ENCODE measurements at regions not wholly inside any gene's neighbourhood (a gene's known extent, or its start where the extent isn't known, plus 50 kb on each side); places are given as distances from the start of the nearest gene placed in this dataset.

GRCh38 chr11:103619480-103619879 is 417.0 kb upstream of the DDI1 start:
- no peak for DNase-seq (ENCODE audit: extremely low spot score, unreplicated experiment)
- Mint-ChIP-seq H3K36me3 (ENCODE audit: unreplicated experiment) (peaks cover under 1% of the 10 kb centered on the region), H3K27me3 (ENCODE audit: unreplicated experiment) (no peaks in the 10 kb centered on the region), H3K9me3 (ENCODE audit: unreplicated experiment) (peaks cover under 1% of the 10 kb centered on the region), H3K4me1 (ENCODE audit: unreplicated experiment) (peaks cover 8% of the 10 kb centered on the region), H3K4me3 (ENCODE audit: unreplicated experiment) (no peak overlapping the region), H3K27ac (ENCODE audit: unreplicated experiment) (no peak overlapping the region)
- TF ChIP-seq CTCF (IDR thresholded peaks at IDR 0.05): peak; percentile 22

- Mint-ChIP-seq H3K27ac (ENCODE audit: unreplicated experiment) (no peak overlapping the region), H3K27me3 (ENCODE audit: unreplicated experiment) (no peaks in the 10 kb centered on the region), H3K36me3 (ENCODE audit: unreplicated experiment) (no peaks in the 10 kb centered on the region), H3K9me3 (ENCODE audit: unreplicated experiment) (no peaks in the 10 kb centered on the region), H3K4me1 (ENCODE audit: unreplicated experiment) (peaks cover 11% of the 10 kb centered on the region), H3K4me3 (ENCODE audit: unreplicated experiment) (no peak overlapping the region)
- TF ChIP-seq CTCF (IDR thresholded peaks at IDR 0.05): no peak
- no peak for DNase-seq (ENCODE audit: extremely low spot score, unreplicated experiment)
These were observed 416.5 kb upstream of the DDI1 start for GRCh38 chr11:103619938-103620337.

- no peak overlapping the region for H3K27ac Mint-ChIP-seq (ENCODE audit: unreplicated experiment)
These were observed 414.1 kb upstream of the DDI1 start for GRCh38 chr11:103622296-103622695.

GRCh38 chr11:103623933-103624332 is 412.5 kb upstream of the DDI1 start:
- H3K4me3 Mint-ChIP-seq (ENCODE audit: unreplicated experiment): no peak overlapping the region
- H3K4me1 Mint-ChIP-seq (ENCODE audit: unreplicated experiment): peaks cover 24% of the 10 kb centered on the region
- no peaks in the 10 kb centered on the region for H3K36me3 Mint-ChIP-seq (ENCODE audit: unreplicated experiment)
- no peaks in the 10 kb centered on the region for H3K27me3 Mint-ChIP-seq (ENCODE audit: unreplicated experiment)
- no peak for TF ChIP-seq CTCF (IDR thresholded peaks at IDR 0.05)
- DNase-seq (ENCODE audit: extremely low spot score, unreplicated experiment): no peak
- H3K9me3 Mint-ChIP-seq (ENCODE audit: unreplicated experiment): no peaks in the 10 kb centered on the region
- no peak overlapping the region for H3K27ac Mint-ChIP-seq (ENCODE audit: unreplicated experiment)

More at GRCh38 chr11:103622296-103622695, 414.1 kb upstream of the DDI1 start:
- no peaks in the 10 kb centered on the region for H3K9me3 Mint-ChIP-seq (ENCODE audit: unreplicated experiment)
- H3K4me3 Mint-ChIP-seq (ENCODE audit: unreplicated experiment): no peak overlapping the region
- H3K4me1 Mint-ChIP-seq (ENCODE audit: unreplicated experiment): peaks cover 22% of the 10 kb centered on the region
- no peaks in the 10 kb centered on the region for H3K27me3 Mint-ChIP-seq (ENCODE audit: unreplicated experiment)
- DNase-seq (ENCODE audit: extremely low spot score, unreplicated experiment): no peak
- TF ChIP-seq CTCF (IDR thresholded peaks at IDR 0.05): no peak
- H3K36me3 Mint-ChIP-seq (ENCODE audit: unreplicated experiment): no peaks in the 10 kb centered on the region

- H3K4me3 Mint-ChIP-seq (ENCODE audit: unreplicated experiment): no peak overlapping the region
- no peak for DNase-seq (ENCODE audit: extremely low spot score, unreplicated experiment)
- TF ChIP-seq CTCF (IDR thresholded peaks at IDR 0.05): no peak
- no peaks in the 10 kb centered on the region for H3K36me3 Mint-ChIP-seq (ENCODE audit: unreplicated experiment)
- peak overlapping the region; percentile 35 for H3K27ac Mint-ChIP-seq (ENCODE audit: unreplicated experiment)
- H3K27me3 Mint-ChIP-seq (ENCODE audit: unreplicated experiment): no peaks in the 10 kb centered on the region
- no peaks in the 10 kb centered on the region for H3K9me3 Mint-ChIP-seq (ENCODE audit: unreplicated experiment)
- H3K4me1 Mint-ChIP-seq (ENCODE audit: unreplicated experiment): peaks cover 24% of the 10 kb centered on the region
These were observed 411.5 kb upstream of the DDI1 start for GRCh38 chr11:103624708-103625623.

Measured in osteocyte (in vitro differentiated cells).